NCI-H226 (cell line): ENCODE measurements at regions not wholly inside any gene's neighbourhood (a gene's known extent, or its start where the extent isn't known, plus 50 kb on each side); places are given as distances from the start of the nearest gene placed in this dataset.

ENCODE experiments used
- DNase-seq: peaks from one replicate; pipeline ENCODE4 v3.0.0-alpha.2; 2015

- no peak for DNase-seq
Measured at GRCh38 chr15:47950447-47950846, 170.3 kb upstream of the SLC24A5 start.

GRCh38 chr15:47951781-47952180 lies 169.0 kb upstream of the SLC24A5 start:
- DNase-seq = no peak

DNA sequence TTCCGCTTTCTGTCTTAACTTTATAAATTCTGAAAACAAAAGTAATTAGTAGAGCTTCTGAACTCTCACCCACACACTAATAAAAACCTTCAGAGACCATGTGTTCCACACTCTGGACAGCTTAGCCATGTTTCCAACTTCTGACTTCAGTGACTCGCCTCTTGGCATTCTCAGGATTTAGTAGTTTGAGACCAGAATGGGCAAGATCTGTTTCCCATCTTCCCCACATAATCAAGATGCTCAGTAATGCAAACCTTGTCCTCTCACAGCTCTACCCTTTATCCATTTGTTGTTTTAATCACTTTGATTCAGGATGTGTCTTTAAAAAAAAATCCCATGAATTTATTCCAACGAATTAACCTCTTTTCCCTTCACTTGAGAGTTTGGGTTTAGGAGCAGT lies 166.6 kb upstream of the SLC24A5 start:
- DNase-seq = no peak

- no peak for DNase-seq
Measured at GRCh38 chr15:47955021-47955420, 165.8 kb upstream of the SLC24A5 start.

GRCh38 chr15:47959617-47960413 lies 161.0 kb upstream of the SLC24A5 start:
- no peak for DNase-seq

DNA sequence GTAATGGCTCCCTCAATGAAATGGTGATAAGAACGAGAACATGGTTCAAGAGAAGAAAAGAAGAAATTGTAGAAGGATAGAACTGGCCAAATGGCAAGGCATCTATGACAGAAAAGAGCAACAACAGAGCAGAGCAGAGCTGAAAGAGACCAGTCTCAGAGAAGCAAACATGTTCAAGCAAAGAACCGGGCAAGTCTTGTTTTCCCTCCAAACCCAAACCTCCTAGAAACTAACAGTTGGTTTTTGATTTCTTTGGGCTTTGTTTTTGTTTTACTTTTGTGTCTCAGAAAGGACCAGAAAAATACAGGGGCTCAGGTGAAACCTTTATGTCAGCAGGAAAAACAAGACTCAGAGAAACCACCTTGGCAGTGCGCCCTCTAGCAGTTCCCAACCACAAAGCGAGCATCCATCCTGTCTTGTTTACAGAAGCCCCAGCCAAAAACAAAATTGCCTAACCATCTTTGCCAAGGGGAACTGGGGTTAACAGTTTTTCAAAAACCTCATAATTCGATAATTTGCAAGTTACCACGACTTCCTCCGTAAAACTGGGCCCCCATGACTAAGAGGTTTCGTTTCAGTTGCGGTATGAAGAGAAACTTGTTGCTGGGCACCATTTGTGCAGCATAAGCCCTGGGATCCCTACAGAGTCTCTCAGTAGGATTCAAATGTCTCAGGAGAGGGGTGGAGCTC lies 159.2 kb upstream of the SLC24A5 start:
- no peak for DNase-seq

DNA sequence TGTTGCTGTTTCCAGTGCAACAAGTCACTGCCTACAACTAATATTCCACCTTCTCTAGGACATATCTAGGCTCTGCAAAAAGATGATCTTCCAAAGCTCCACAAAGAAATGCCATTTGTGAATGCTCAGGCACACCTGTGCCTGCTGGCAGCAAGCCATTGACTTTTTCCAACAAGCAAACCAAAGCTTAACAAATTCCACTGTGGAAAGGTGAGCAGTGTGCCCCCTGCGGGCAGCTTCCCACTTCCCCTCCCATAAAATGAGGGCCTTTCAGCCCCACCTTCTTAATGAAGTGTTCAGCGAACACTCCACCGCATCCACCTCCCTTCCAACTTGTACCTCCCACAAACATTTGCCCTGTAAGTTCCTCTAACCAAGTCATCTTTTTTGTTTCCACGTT lies 157.5 kb upstream of the SLC24A5 start:
- DNase-seq = no peak

GRCh38 chr15:47964229-47964628 lies 156.6 kb upstream of the SLC24A5 start:
- no peak for DNase-seq

DNA sequence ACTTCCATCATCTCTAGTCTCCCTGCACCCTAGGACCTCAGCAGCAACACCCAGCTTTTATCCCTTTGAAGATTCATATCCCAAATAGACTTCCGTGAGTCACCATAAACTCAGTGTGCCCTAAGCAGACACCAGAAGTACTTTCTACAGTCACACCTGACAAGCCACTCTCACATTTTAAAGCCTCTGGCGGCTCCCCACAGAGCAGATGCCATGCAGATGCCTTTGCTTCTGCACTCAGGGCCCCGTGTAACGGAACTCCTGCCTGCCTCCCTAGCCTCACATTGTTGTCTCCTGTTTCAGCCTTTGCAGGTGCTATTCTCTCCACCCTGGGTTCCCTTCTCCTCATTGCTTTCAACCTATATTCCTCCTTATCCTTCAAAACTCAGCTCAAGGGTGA lies 155.5 kb upstream of the SLC24A5 start:
- no peak for DNase-seq

- no peak for DNase-seq
Measured at GRCh38 chr15:47968593-47968992, 152.2 kb upstream of the SLC24A5 start.

DNA sequence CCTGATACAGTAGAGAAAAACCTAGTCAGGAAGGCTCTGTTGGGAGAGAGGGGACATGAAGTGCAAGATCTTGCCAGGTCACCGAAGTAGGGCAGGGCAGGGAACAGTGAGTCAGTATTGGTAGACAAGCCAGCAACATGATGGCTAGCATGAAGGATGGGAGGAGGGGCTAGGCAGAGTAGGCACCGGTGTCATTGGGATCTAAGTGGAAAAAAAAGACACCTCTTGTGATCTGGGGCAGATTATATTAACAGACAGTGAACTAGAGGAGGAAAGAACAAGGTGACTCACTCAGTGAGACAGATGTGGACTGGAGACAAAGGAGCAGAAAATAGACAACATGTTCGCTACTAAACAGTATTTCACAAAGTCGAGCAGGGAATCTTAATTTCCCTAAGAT lies 149.2 kb upstream of the SLC24A5 start:
- DNase-seq = no peak

DNA sequence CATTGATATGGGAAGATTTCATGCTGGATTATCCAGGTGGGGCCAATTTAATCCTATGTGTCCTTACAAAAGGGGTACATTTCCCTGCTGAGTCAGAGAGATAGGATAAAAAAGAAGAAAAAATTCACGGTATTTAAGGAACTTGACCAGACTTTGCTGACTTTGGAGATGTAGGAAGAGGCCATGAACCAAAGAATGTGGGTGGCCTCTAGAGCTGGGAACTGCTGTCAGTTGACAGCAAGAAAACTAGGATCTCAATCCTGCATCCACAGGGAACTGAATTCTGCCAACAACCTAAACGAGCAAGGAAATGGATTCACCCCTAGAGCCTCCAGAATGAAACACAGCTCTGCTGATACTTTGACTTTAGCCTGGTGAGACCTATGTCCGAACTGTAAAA lies 148.1 kb upstream of the SLC24A5 start:
- no peak for DNase-seq

DNA sequence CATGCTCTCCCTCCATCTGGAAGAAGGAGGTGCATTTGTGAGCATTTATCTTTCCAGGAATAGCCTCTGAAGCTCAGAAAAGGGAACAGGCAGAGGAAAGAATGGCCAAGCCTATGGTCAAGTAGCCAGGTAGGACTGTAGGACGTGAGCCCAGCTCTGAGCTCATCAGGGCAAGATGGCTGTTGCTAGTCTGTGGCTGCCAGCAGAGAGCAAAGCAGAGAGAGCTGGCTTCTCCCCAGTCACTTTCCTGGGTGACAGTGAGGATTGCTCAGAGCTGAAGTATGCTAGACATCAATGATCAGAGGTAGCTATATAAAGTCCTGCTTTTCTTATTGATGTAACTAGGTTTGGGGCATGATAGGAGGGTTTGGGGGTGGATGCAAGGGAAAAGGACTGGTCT lies 146.1 kb upstream of the SLC24A5 start:
- no peak for DNase-seq

DNA sequence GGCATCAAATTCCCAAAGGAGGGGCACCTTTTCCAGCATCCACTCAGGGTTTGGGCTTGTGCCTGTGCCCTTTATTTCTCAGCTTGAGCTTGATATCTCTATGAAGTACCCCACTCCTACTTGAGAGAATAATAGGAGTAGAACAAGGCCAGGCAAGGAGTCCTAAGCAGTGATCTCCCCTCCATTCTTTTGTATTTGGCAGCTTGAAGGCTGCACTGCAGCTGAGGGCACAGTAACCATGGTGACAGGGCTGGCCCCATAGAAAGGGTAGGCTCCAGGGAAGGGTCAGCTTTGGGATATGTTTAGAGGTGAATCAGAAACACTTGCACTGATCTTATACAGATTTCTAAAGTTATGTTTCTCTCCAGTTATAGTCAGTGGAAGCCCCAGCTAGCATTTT lies 145.4 kb upstream of the SLC24A5 start:
- no peak for DNase-seq

DNA sequence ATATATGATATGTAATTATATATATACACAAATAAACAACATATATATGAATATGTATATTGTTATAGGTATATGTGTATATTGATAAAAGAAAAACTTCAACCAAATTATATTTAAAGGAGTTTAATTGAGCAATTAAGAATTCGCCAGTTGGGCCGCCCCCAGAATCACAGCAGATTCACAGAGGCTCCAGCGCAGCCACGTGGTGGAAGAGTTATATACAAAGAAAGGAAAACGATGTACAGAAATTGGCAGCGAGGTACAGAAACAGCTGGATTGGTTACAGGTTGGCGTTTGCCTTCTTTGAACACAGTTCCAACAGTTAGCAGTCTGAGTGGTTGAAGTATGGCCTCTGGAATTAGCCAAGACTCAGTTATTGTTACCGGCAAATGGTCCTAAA lies 137.3 kb upstream of the SLC24A5 start:
- no peak for DNase-seq

DNA sequence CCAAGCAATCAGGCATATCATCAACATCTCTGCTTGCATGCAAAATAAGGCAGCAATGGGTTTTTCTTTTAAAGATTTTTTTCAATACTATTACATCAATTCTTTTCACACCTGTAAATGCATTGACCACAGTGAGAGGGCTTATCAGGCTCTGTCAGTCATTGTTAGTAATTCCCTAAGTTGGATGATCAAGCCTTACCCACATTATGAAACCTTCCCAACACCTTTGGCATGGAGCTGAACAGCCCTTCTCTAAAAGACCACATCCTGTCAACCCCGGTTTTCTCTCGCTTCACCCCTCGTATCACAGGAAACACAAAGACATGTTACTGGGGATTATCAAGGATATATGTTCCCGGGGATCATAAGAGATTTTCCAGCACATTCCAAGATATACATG lies 135.2 kb upstream of the SLC24A5 start:
- no peak for DNase-seq

DNA sequence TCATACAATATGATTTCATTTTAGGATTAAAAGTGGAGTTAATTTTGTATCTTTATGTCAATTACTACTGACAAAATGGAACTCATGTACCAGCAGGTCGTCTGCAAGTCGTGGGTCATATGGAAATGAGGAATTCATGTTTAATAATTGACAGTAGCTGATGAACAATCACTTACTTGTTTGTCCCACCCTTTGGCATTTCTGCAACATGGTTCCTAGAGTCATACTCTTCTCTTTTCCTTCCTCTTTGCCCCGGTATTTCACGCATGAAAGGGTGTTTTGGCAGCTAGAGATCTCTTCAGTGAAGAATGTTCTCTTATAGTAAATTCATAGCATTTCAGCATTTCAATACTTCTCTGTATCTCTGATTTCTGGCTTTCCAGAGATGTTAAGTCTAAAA lies 133.3 kb upstream of the SLC24A5 start:
- DNase-seq = no peak

DNA sequence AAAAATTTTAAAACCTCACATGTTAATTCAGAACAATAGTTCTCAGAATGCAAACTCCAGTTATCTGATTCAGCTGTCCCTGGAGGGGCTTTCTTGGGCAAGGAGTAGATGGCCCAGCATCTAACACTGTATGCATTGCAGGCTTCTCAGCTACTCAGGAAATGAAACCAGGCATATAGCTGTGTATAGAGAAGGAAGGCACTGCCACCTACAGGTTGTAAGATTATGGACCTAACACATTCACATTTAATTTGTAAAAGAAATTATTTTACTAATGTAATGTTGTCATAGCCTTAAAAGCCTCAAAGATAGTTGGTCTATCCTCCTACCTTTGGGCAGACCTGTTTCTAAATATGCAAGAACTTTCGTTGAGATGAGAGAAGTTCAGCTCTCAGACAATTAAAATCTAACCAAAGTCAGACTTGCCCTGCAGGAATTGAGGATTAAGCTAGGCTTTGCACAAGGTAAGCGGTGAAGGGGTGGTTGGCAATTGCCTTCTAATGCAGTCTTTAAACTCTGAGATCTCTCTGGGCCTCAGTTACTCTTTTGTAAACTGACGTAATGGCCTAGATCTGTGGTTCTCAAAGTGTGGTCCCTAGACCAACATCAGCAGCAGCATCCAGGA lies 132.8 kb upstream of the SLC24A5 start:
- peak; percentile 35 for DNase-seq

DNA sequence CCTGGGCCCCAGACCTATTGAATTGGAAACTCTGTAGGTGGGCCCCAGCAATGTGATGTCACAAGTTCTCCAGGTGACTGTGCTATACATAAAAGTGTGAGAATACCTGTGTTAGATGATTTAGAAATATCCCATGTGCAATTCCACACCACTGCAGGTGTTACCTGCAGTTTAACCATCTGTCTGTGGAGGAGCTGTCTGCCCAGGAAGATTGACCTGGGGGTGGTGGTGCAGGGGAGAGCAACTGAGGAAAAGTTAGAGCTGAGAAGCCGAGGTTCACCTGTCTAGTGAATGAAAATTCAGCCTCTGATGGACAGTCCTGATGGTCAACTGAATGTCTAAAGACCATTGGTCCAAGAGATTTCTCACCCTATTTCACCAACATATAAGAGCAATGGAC lies 132.2 kb upstream of the SLC24A5 start:
- no peak for DNase-seq

DNA sequence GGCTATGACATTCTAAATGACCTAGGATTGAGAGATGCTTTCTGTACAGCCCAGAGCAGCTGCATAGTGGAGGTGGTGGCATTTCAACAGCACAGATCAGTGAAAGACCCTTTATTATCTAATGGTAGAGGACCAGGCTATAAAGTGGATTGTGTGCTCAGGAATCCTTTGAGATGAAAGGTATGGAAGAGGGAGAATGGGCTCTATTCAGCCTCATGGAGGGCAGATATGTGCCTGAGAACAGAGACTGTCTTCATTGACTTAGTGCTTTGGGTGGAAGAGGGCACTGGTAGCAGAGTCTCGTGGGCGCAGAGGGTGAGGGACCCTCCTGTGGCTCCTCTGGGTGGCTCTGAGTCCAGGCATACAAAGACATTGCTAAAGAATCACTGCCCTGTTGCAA lies 130.0 kb upstream of the SLC24A5 start:
- DNase-seq = no peak

DNA sequence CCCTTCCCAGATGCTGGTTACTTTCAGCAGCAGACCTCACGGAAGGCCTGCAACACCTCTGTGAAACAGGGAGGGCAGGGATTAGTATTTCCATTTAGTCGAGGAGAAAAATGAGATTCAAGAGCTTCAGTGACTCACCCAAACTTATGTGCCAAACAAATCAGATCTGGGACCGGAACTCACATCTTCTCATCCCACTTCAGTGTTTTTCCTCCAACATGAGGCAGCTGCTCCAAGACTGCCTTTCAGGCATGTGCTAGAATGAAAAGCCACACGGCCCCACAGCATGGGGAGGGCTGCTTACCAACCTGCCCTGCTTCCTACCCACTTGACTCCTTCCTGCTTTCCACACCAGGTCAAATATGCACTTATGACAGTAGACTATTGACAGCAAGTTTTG lies 129.4 kb upstream of the SLC24A5 start:
- DNase-seq = no peak

- DNase-seq = no peak
Measured at GRCh38 chr15:47993051-47993450, 127.7 kb upstream of the SLC24A5 start.

DNA sequence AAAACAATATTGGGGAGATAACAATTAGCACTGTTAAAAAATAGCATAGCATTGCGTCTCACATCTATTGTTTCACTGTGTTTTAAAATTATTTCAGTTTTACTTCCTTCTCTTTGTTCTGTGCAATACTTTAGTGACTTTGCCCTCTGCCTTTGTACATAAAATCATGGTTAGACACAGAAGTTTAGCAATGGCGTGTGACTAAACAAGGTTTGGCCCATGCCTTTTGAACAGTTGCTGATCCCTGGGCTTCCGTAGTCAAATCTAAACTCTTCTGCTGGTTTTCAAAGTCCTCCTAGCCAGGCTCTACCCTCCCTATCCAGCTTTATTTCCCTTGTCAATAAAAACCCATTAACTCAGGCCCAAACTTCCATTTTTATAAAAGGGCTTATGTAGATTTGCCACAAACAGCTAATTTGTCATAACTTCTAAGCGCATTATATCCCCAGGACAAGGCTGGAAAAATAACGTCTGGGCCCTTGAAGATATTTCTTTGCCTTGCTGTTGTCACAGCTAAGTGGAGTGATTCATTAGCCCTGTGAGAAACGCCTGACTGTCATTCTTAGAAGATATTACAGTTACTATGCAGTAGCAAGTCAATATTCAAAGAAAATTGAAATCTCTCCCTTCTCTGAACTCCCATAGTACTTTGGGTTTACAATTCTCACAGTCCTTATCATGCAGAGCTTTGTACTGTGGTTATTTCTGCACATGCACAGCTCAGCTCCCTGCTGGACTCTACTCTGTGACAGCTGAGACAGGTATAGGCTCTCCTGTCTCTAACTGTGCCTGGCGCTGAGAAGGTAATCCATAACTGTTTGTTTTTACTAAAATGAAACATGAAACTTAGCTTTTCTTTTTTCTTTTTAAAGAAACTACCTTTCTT lies 123.4 kb upstream of the SLC24A5 start:
- no peak for DNase-seq
